GM12892 (cell line): ENCODE measurements at regions not wholly inside any gene's neighbourhood (a gene's known extent, or its start where the extent isn't known, plus 50 kb on each side); places are given as distances from the start of the nearest gene placed in this dataset.

Source experiments
- DNase-seq: peaks from one replicate; pipeline ENCODE4 v3.0.0; 2011; ENCODE audit not compliant: insufficient read length
- FAIRE-seq: peaks from 2 replicates; lab custom pipeline; 2011; peaks lifted over from hg19 to GRCh38; lab: Jason Lieb, UNC
- POLR2A ChIP-seq: IDR thresholded peaks from 2 replicates; pipeline ENCODE4 v1.6.1; 2011; ENCODE audit warnings: low read depth, low read length, control low read depth
- POLR2AphosphoS5 ChIP-seq: IDR thresholded peaks from 2 replicates; pipeline ENCODE4 v1.6.1; 2011; ENCODE audit warnings: low read depth, low read length, control low read depth
- TAF1 ChIP-seq: IDR thresholded peaks from 2 replicates; pipeline ENCODE4 v1.6.1; 2011; ENCODE audit warnings: low read depth, mild to moderate bottlenecking, control low read depth, low read length, borderline replicate concordance

DNA sequence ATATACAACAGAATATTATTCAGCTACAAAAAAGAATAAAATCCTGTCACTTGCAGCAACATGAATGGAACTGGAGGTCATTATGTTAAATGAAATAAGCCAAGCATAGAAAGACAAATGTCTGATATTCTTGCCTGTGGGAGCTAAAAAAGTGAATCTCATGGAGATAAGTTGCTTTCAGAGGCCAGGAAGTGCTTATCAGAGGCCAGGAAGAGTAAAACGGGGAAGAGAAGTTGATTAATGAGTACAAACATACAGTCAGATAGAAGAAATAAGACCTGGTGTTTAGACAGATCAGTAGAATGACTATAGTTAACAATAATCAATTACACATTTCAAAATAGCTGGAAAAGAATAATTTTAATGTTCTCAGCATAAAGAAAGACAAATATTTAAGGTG lies 54.4 kb upstream of the CPHXL start:
- DNase-seq: no peak
- no peak for TF ChIP-seq TAF1
- TF ChIP-seq POLR2AphosphoS5: no peak
- no peak for TF ChIP-seq POLR2A
- FAIRE-seq: no peak

DNA sequence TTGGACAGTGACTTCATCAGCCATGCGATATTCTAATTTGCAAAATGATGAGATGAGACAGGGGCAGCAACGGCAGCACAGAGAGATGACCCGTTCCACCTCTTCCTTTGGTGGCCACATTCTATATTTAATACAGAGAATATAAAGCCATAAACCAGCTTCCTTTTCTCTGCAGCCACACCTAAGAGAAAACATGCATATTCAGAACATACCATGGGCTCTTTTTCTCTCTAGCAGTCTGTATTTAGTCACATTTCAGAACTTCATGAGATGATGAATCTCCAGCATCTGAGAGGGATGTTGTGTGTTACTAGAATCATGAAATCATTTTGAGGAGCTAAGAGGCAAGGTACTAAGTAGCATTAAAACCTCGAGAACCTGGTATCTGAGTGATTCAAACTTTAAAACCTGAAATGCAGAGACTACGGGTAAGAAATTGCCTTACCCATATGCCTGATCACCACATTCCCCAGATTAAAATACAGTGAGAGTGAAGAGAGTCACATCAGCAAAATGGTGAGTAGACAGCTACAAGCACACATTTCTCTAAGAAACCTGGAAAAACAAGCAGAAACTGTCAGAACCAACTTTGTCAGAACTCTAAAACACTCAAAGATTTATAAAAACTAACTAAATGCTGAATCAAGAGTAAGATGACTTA lies 55.5 kb upstream of the CPHXL start:
- DNase-seq (no peak), FAIRE-seq (no peak)
- TF ChIP-seq POLR2AphosphoS5 (no peak), POLR2A (no peak), TAF1 (no peak)

GRCh38 chr16:75787440-75787839 lies 61.1 kb upstream of the CPHXL start:
- FAIRE-seq (no peak), DNase-seq (no peak)
- TF ChIP-seq POLR2AphosphoS5: no peak
- TF ChIP-seq POLR2A: no peak
- no peak for TF ChIP-seq TAF1

- peak; percentile 79 for FAIRE-seq
- DNase-seq: peak; percentile 15
These were observed 62.9 kb upstream of the CPHXL start for GRCh38 chr16:75789237-75789636.

GRCh38 chr16:75792771-75793492 lies 66.6 kb upstream of the CPHXL start:
- DNase-seq (no peak), FAIRE-seq (no peak)
- TF ChIP-seq TAF1 (no peak), POLR2A (no peak)

More at GRCh38 chr16:75789237-75789636, 62.9 kb upstream of the CPHXL start:
- TF ChIP-seq POLR2AphosphoS5 (no peak), POLR2A (no peak)

DNA sequence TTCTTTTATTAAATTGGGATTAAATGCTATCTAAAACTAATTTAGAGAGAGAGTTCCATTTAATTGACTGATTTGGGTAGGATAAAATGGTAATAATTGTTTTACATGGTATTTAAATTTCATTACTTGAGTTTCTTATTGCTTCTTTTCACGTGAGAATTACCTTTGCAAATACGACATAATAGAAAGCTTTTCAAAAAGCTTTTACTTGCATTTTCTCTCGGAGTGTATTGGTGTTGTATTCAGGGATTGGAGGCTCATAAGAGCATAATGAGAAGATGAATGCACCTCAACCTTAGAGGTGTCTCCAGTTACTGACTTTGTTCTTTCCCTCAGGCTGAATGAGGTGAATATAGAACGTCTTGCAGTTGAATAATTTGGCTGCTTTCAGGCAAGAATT lies 67.4 kb upstream of the CPHXL start:
- DNase-seq: no peak
- FAIRE-seq: no peak
- TF ChIP-seq TAF1 (no peak), POLR2AphosphoS5 (no peak), POLR2A (no peak)

GRCh38 chr16:75794426-75794825 lies 68.1 kb upstream of the CPHXL start:
- FAIRE-seq: no peak
- DNase-seq: no peak
- TF ChIP-seq POLR2AphosphoS5 (no peak), TAF1 (no peak), POLR2A (no peak)

- DNase-seq (no peak), FAIRE-seq (no peak)
- no peak for TF ChIP-seq POLR2AphosphoS5
These were observed 72.4 kb upstream of the CPHXL start for GRCh38 chr16:75798714-75799113.

DNA sequence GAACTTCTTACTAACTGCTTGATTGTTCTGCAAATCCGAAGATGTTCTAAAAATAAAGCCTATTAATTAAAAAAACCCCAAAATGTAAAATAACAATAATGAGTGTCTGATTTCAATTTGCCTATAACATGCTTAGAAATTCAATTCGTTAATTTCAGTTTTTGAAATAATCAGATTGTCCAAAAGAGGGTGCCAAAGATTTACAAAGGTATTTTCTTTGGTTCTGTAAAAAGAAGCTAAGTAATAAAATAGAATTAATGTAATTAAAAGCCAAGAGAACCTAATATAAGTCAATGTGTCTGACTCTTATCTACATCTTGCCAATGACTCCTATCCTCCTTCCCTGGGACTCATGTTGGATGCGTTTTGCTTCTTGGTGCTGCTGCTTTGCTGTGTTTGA lies 75.0 kb upstream of the CPHXL start:
- no peak for TF ChIP-seq TAF1
- TF ChIP-seq POLR2AphosphoS5: no peak
- TF ChIP-seq POLR2A: no peak
- FAIRE-seq (no peak), DNase-seq (no peak)

GRCh38 chr16:75803753-75804152 lies 77.5 kb upstream of the CPHXL start:
- TF ChIP-seq TAF1 (no peak), POLR2AphosphoS5 (no peak), POLR2A (no peak)
- DNase-seq: no peak
- FAIRE-seq: no peak

GRCh38 chr16:75804368-75804767 lies 78.1 kb upstream of the CPHXL start:
- TF ChIP-seq POLR2AphosphoS5: no peak
- TF ChIP-seq POLR2A: no peak
- TF ChIP-seq TAF1: no peak
- no peak for DNase-seq
- FAIRE-seq: no peak

- TF ChIP-seq POLR2AphosphoS5: no peak
- TF ChIP-seq POLR2A: no peak
- TF ChIP-seq TAF1: no peak
- FAIRE-seq: no peak
- DNase-seq: no peak
These were observed 79.7 kb upstream of the CPHXL start for GRCh38 chr16:75805946-75806345.

DNA sequence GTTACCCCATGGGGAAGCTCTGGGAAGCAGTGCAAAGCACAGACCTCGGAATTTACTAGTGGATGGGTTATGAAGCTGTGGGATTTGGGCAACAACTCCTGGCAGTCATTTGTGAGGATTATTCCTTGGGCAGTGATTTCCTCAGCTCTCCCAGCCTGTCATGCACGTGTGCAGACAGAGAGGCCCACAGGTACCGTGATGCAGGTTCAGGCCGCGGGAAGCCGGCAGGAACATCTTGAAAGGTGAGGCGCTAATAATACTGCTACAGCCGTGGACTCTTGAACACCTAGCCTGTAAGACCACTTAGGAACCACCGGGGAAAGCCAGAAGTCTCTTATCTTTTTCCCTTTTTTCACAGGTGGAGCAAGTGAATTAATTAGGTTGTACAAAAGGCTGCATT lies 80.2 kb upstream of the CPHXL start:
- TF ChIP-seq POLR2A (no peak), TAF1 (no peak), POLR2AphosphoS5 (no peak)
- FAIRE-seq: no peak

More for the DNA sequence above, 80.2 kb upstream of the CPHXL start:
- no peak for DNase-seq
